GM06990 (cell line): ENCODE measurements at regions not wholly inside any gene's neighbourhood (a gene's known extent, or its start where the extent isn't known, plus 50 kb on each side); places are given as distances from the start of the nearest gene placed in this dataset.
"Not testable (repeated sequence)": the region's sequence is repeated elsewhere in the genome, so short reads cannot be mapped to it uniquely, and the experiment has no call there.

Source experiments
- DNase-seq: peaks from one replicate; pipeline ENCODE4 v3.0.0-alpha.2; 2011; ENCODE audit not compliant: insufficient read length; ENCODE audit errors: extremely low read depth
- H3K27me3 ChIP-seq: replicated peaks from 2 replicates; pipeline ENCODE4 v1.6.0; 2011; ENCODE audit warnings: low read length; ENCODE audit not compliant: control insufficient read depth, insufficient read depth
- H3K36me3 ChIP-seq: 2 replicates; pipeline ENCODE4 v1.5.1; 2011; ENCODE audit warnings: low read length; ENCODE audit not compliant: control insufficient read depth, insufficient read depth
- H3K4me3 ChIP-seq: replicated peaks from 2 replicates; pipeline ENCODE4 v1.5.1; 2011; ENCODE audit warnings: low read depth, mild to moderate bottlenecking, control low read depth, low read length
- CTCF ChIP-seq: IDR thresholded peaks from 2 replicates; pipeline ENCODE4 v1.5.1; 2011; ENCODE audit warnings: low read length, control low read depth, mild to moderate bottlenecking, inconsistent platforms; ENCODE audit not compliant: insufficient read depth, poor library complexity, severe bottlenecking

GRCh38 chr1:103283371-103283770 is 175.0 kb upstream of the COL11A1 start:
- H3K27me3 ChIP-seq = no peaks in the 10 kb centered on the region
- DNase-seq = no peak
- no peaks in the 10 kb centered on the region for H3K36me3 ChIP-seq
- no peak overlapping the region for H3K4me3 ChIP-seq
- TF ChIP-seq CTCF = no peak

GRCh38 chr1:103275725-103276124 is 167.4 kb upstream of the COL11A1 start:
- H3K27me3 ChIP-seq = no peaks in the 10 kb centered on the region
- TF ChIP-seq CTCF = no peak
- H3K36me3 ChIP-seq = no peaks in the 10 kb centered on the region
- DNase-seq = no peak
- H3K4me3 ChIP-seq = no peak overlapping the region

GRCh38 chr1:103274886-103275285 is 166.6 kb upstream of the COL11A1 start:
- no peaks in the 10 kb centered on the region for H3K27me3 ChIP-seq
- no peak for DNase-seq
- H3K36me3 ChIP-seq = no peaks in the 10 kb centered on the region
- H3K4me3 ChIP-seq = no peak overlapping the region
- no peak for TF ChIP-seq CTCF

GRCh38 chr1:103273106-103273505 is 164.8 kb upstream of the COL11A1 start:
- TF ChIP-seq CTCF = no peak
- H3K36me3 ChIP-seq = no peaks in the 10 kb centered on the region
- DNase-seq = no peak
- no peaks in the 10 kb centered on the region for H3K27me3 ChIP-seq
- no peak overlapping the region for H3K4me3 ChIP-seq

- not testable (repeated sequence) for H3K27me3 ChIP-seq, H3K4me3 ChIP-seq, H3K36me3 ChIP-seq, DNase-seq
Measured at GRCh38 chr1:103271471-103271870, 163.1 kb upstream of the COL11A1 start.

GRCh38 chr1:103267893-103268292 is 159.6 kb upstream of the COL11A1 start:
- peak; percentile 37 for TF ChIP-seq CTCF
- no peak overlapping the region for H3K4me3 ChIP-seq
- no peak for DNase-seq

More at GRCh38 chr1:103267893-103268292, 159.6 kb upstream of the COL11A1 start:
- H3K27me3 ChIP-seq = no peaks in the 10 kb centered on the region
- H3K36me3 ChIP-seq = no peaks in the 10 kb centered on the region
